HL-60 (cell line): ENCODE measurements at regions not wholly inside any gene's neighbourhood (a gene's known extent, or its start where the extent isn't known, plus 50 kb on each side); places are given as distances from the start of the nearest gene placed in this dataset.

Source experiments
- POLR2AphosphoS5 ChIP-seq: IDR thresholded peaks from 2 replicates; pipeline ENCODE4 v1.6.1; 2012; ENCODE audit warnings: low read depth
- REST ChIP-seq: IDR thresholded peaks from 2 replicates; pipeline ENCODE4 v1.6.1; 2012; ENCODE audit warnings: low read depth; ENCODE audit not compliant: insufficient replicate concordance
- SPI1 ChIP-seq: IDR thresholded peaks from 2 replicates; pipeline ENCODE4 v1.6.1; 2012; ENCODE audit warnings: low read depth, mild to moderate bottlenecking, borderline replicate concordance
- TF ChIP-seq, protein P1 (sequence below): IDR thresholded peaks from one replicate; pipeline ENCODE4 v1.5.1; 2011; ENCODE audit warnings: low read length, control low read depth, inconsistent platforms; ENCODE audit not compliant: insufficient read depth

DNA sequence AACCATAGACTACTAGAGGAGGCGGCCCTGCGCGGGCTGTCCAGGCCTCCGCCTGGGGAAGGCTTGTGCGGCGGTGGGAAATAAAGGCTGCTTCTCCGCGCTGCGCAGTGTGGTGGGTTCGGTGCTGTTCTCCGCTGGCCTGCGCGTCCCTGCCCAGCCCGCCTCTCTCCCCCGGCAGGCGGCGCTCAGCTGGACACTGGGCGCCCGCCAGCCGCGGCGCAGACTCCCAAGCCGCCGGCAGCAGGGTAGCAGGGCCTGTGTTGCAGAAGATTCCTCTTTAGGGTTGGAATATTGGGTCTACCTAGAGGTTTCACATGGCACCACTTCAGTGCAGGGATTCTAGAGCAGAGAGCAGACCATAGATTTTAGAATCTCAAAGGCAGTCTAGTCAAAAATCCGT lies 66.1 kb upstream of the ZPBP start:
- TF ChIP-seq, protein P1, sequence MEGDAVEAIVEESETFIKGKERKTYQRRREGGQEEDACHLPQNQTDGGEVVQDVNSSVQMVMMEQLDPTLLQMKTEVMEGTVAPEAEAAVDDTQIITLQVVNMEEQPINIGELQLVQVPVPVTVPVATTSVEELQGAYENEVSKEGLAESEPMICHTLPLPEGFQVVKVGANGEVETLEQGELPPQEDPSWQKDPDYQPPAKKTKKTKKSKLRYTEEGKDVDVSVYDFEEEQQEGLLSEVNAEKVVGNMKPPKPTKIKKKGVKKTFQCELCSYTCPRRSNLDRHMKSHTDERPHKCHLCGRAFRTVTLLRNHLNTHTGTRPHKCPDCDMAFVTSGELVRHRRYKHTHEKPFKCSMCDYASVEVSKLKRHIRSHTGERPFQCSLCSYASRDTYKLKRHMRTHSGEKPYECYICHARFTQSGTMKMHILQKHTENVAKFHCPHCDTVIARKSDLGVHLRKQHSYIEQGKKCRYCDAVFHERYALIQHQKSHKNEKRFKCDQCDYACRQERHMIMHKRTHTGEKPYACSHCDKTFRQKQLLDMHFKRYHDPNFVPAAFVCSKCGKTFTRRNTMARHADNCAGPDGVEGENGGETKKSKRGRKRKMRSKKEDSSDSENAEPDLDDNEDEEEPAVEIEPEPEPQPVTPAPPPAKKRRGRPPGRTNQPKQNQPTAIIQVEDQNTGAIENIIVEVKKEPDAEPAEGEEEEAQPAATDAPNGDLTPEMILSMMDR = no peak
- no peak for TF ChIP-seq REST
- TF ChIP-seq POLR2AphosphoS5 = no peak
- no peak for TF ChIP-seq SPI1
